ENCODE measurements at regions not wholly inside any gene's neighbourhood (a gene's known extent, or its start where the extent isn't known, plus 50 kb on each side); places are given as distances from the start of the nearest gene placed in this dataset.

GRCh38 chr7:84640637-84641036, 446.0 kb upstream of the SEMA3A start:
- Histone ChIP-seq H3K79me2 (ENCODE audit: insufficient read depth, low read length) (no peaks in the 10 kb centered on the region), H3K9me3 (ENCODE audit: low read depth, low read length) (peaks cover 3% of the 10 kb centered on the region), H4K20me1 (ENCODE audit: insufficient read depth, low read length) (no peaks in the 10 kb centered on the region), H3K27me3 (ENCODE audit: insufficient read depth, low read length) (no peaks in the 10 kb centered on the region), H3K4me2 (ENCODE audit: insufficient read depth, low read length) (no peak overlapping the region), H3K4me1 (ENCODE audit: insufficient read depth, low read length) (peaks cover 18% of the 10 kb centered on the region), H3K27ac (ENCODE audit: low read depth, low read length) (no peak overlapping the region), H3K36me3 (ENCODE audit: insufficient read depth, low read length) (no peaks in the 10 kb centered on the region), H2AFZ (ENCODE audit: low read length) (peak overlapping the region; percentile 25), H3K4me3 (ENCODE audit: insufficient read depth, low read length) (no peak overlapping the region)
- no peak for TF ChIP-seq CTCF (IDR thresholded peaks at IDR 0.05; ENCODE audit: extremely low read depth, low read depth, low read length)
- DNase-seq (ENCODE audit: insufficient read length, low spot score, missing footprints): no peak

GRCh38 chr7:84638339-84638697, 443.7 kb upstream of the SEMA3A start:
- no peak overlapping the region for H3K4me2 ChIP-seq (ENCODE audit: insufficient read depth, low read length)
- H4K20me1 ChIP-seq (ENCODE audit: insufficient read depth, low read length): no peaks in the 10 kb centered on the region
- H3K9me3 ChIP-seq (ENCODE audit: low read depth, low read length): peaks cover 3% of the 10 kb centered on the region
- H3K4me1 ChIP-seq (ENCODE audit: insufficient read depth, low read length): peaks cover 18% of the 10 kb centered on the region
- H3K27ac ChIP-seq (ENCODE audit: low read depth, low read length): peak overlapping the region; percentile 87
- peak overlapping the region; percentile 1 for H2AFZ ChIP-seq (ENCODE audit: low read length)
- H3K4me3 ChIP-seq (ENCODE audit: insufficient read depth, low read length): no peak overlapping the region
- TF ChIP-seq CTCF (IDR thresholded peaks at IDR 0.05; ENCODE audit: extremely low read depth, low read depth, low read length): no peak
- H3K36me3 ChIP-seq (ENCODE audit: insufficient read depth, low read length): no peaks in the 10 kb centered on the region
- DNase-seq (ENCODE audit: insufficient read length, low spot score, missing footprints): no peak
- no peaks in the 10 kb centered on the region for H3K79me2 ChIP-seq (ENCODE audit: insufficient read depth, low read length)
- H3K27me3 ChIP-seq (ENCODE audit: insufficient read depth, low read length): no peaks in the 10 kb centered on the region

- peak overlapping the region; percentile 60 for H2AFZ ChIP-seq (ENCODE audit: low read length)
- no peak for TF ChIP-seq CTCF (IDR thresholded peaks at IDR 0.05; ENCODE audit: extremely low read depth, low read depth, low read length)
- H3K4me1 ChIP-seq (ENCODE audit: insufficient read depth, low read length): peaks cover 18% of the 10 kb centered on the region
- no peak overlapping the region for H3K4me3 ChIP-seq (ENCODE audit: insufficient read depth, low read length)
- H3K36me3 ChIP-seq (ENCODE audit: insufficient read depth, low read length): no peaks in the 10 kb centered on the region
- H3K79me2 ChIP-seq (ENCODE audit: insufficient read depth, low read length): no peaks in the 10 kb centered on the region
- no peak for DNase-seq (ENCODE audit: insufficient read length, low spot score, missing footprints)
- H3K27ac ChIP-seq (ENCODE audit: low read depth, low read length): peak overlapping the region; percentile 87
- H4K20me1 ChIP-seq (ENCODE audit: insufficient read depth, low read length): no peaks in the 10 kb centered on the region
- H3K27me3 ChIP-seq (ENCODE audit: insufficient read depth, low read length): no peaks in the 10 kb centered on the region
- H3K9me3 ChIP-seq (ENCODE audit: low read depth, low read length): peaks cover 3% of the 10 kb centered on the region
- H3K4me2 ChIP-seq (ENCODE audit: insufficient read depth, low read length): peak overlapping the region; percentile 46
These were observed 443.2 kb upstream of the SEMA3A start for GRCh38 chr7:84637568-84638338.

- H3K9me3 ChIP-seq (ENCODE audit: low read depth, low read length): peaks cover 3% of the 10 kb centered on the region
- no peaks in the 10 kb centered on the region for H4K20me1 ChIP-seq (ENCODE audit: insufficient read depth, low read length)
- no peaks in the 10 kb centered on the region for H3K36me3 ChIP-seq (ENCODE audit: insufficient read depth, low read length)
- no peaks in the 10 kb centered on the region for H3K4me1 ChIP-seq (ENCODE audit: insufficient read depth, low read length)
- TF ChIP-seq CTCF (IDR thresholded peaks at IDR 0.05; ENCODE audit: extremely low read depth, low read depth, low read length): no peak
- no peak for DNase-seq (ENCODE audit: insufficient read length, low spot score, missing footprints)
- no peak overlapping the region for H3K4me2 ChIP-seq (ENCODE audit: insufficient read depth, low read length)
- no peaks in the 10 kb centered on the region for H3K79me2 ChIP-seq (ENCODE audit: insufficient read depth, low read length)
- H3K4me3 ChIP-seq (ENCODE audit: insufficient read depth, low read length): no peak overlapping the region
- H3K27me3 ChIP-seq (ENCODE audit: insufficient read depth, low read length): no peaks in the 10 kb centered on the region
- no peak overlapping the region for H2AFZ ChIP-seq (ENCODE audit: low read length)
- H3K27ac ChIP-seq (ENCODE audit: low read depth, low read length): no peak overlapping the region
These were observed 437.3 kb upstream of the SEMA3A start for GRCh38 chr7:84631913-84632312.
